BJ (cell line): ENCODE measurements at regions not wholly inside any gene's neighbourhood (a gene's known extent, or its start where the extent isn't known, plus 50 kb on each side); places are given as distances from the start of the nearest gene placed in this dataset.

Source experiments
- CTCF ChIA-PET: fragments of 350-600 bp; formaldehyde crosslinking; extraction: SDS; loops from one replicate; lab custom pipeline; 2021; ENCODE audit warnings: antibody characterized with exemption, inconsistent platforms; lab: Yijun Ruan, JAX
- POLR2A ChIA-PET: fragments of 300-600 bp; sonication (Branson Sonifier 250); formaldehyde crosslinking; extraction: SDS; loops from one replicate; lab custom pipeline; 2021; ENCODE audit warnings: antibody characterized with exemption; lab: Charles Lee
- DNase-seq: peaks from one replicate; pipeline ENCODE4 v3.0.0-alpha.2; 2011; ENCODE audit warnings: low read depth
- H3K27me3 ChIP-seq: 2 replicates; pipeline ENCODE4 v1.6.0; 2011; ENCODE audit warnings: low read length; ENCODE audit not compliant: control insufficient read depth, insufficient read depth
- H3K36me3 ChIP-seq: 2 replicates; pipeline ENCODE4 v1.5.1; 2011; ENCODE audit warnings: low read length; ENCODE audit not compliant: control insufficient read depth, insufficient read depth
- H3K4me3 ChIP-seq: 2 replicates; pipeline ENCODE4 v1.5.1; 2011; ENCODE audit warnings: low read depth, mild to moderate bottlenecking, control low read depth, low read length
- CTCF ChIP-seq: IDR thresholded peaks from 2 replicates; pipeline ENCODE4 v1.5.1; 2011; ENCODE audit warnings: low read depth, mild to moderate bottlenecking, control low read depth, inconsistent platforms, low read length, moderate library complexity; ENCODE audit not compliant: insufficient read depth

GRCh38 chr2:7882296-7882695 lies 799.6 kb upstream of the ID2 start:
- H3K36me3 ChIP-seq = no peaks in the 10 kb centered on the region
- DNase-seq = no peak
- ChIA-PET CTCF (interaction anchor here (1.0 kb wide), 1 partner anchor 13 kb away, joined by 4 read pairs; no protein-coding TSS in a partner anchor), POLR2A (no interaction called here)
- no peaks in the 10 kb centered on the region for H3K27me3 ChIP-seq
- no peak overlapping the region for H3K4me3 ChIP-seq
- no peak for TF ChIP-seq CTCF

DNA sequence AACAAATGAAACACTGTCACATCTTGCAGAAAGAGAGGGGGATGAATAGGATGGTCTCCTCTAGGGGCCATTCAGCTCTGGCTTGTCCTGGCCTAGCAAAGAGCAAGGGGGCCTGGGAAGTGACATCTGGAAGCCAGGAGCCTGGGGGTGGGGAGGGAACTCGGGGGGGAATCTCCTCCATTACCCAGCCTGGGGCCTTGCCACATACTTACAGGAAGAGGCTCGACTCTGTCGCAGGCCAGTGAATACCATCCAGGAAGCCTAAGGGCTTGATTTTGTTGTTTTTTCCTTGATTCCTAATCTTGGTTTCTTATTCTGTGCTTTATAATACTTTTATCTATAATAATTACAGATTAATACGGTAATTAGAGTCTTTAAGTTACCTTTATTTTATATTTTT lies 797.5 kb upstream of the ID2 start:
- no peak for TF ChIP-seq CTCF
- no peak for DNase-seq
- no peak overlapping the region for H3K4me3 ChIP-seq
- ChIA-PET POLR2A (no interaction called here), CTCF (no interaction called here)
- H3K36me3 ChIP-seq = no peaks in the 10 kb centered on the region
- H3K27me3 ChIP-seq = no peaks in the 10 kb centered on the region

DNA sequence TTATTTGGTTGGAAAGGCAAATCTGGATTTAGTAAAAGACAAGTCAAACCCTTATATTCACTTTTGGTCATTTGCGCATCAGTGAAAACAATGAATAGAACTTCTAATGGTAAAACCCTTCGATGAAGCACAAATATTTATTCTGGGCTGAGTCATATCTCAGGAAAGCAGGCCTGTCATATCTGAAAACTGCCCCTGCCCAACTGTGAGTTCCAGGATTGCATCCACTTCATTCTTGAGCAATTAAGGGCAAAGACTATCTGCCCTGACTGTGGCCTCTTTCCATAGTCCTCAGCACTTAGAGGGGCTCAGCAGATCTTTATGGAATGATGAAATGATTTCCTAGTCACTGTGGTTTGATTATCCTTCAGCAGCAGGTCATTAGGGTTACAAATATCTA lies 795.2 kb upstream of the ID2 start:
- no peak overlapping the region for H3K4me3 ChIP-seq
- H3K36me3 ChIP-seq = no peaks in the 10 kb centered on the region
- CTCF ChIA-PET = no interaction called here
- H3K27me3 ChIP-seq = no peaks in the 10 kb centered on the region
- no peak for DNase-seq
- TF ChIP-seq CTCF = no peak
- POLR2A ChIA-PET = no interaction called here

- no peak for TF ChIP-seq CTCF
- Histone ChIP-seq H3K4me3 (no peak overlapping the region), H3K36me3 (no peaks in the 10 kb centered on the region), H3K27me3 (no peaks in the 10 kb centered on the region)
- CTCF ChIA-PET = no interaction called here
- POLR2A ChIA-PET = no interaction called here
- DNase-seq = no peak
Measured at GRCh38 chr2:7887441-7887840, 794.4 kb upstream of the ID2 start.

- ChIA-PET CTCF (no interaction called here), POLR2A (no interaction called here)
- no peak overlapping the region for H3K4me3 ChIP-seq
- H3K27me3 ChIP-seq = no peaks in the 10 kb centered on the region
- DNase-seq = no peak
- TF ChIP-seq CTCF = no peak
- H3K36me3 ChIP-seq = no peaks in the 10 kb centered on the region
Measured at GRCh38 chr2:7888876-7889275, 793.0 kb upstream of the ID2 start.
